Endothelial cell of umbilical vein (primary cell): ENCODE measurements at regions not wholly inside any gene's neighbourhood (a gene's known extent, or its start where the extent isn't known, plus 50 kb on each side); places are given as distances from the start of the nearest gene placed in this dataset.

Source experiments
- BruUV-seq: library from RNA; stranded (reverse); fragments of 400-500 nt; replicated peaks from 2 replicates; lab custom pipeline; 2021; lab: Mats Ljungman, UMichigan
- CTCF ChIA-PET: fragments of 300-600, 350-600 bp; sonication (Branson Sonifier 250); formaldehyde crosslinking; loops from one replicate; lab custom pipeline; 2021; ENCODE audit warnings: antibody characterized with exemption, inconsistent platforms; lab: Charles Lee
- POLR2A ChIA-PET: fragments of 300-600, 350-600 bp; sonication (Branson Sonifier 250); formaldehyde crosslinking; loops from one replicate; lab custom pipeline; 2021; ENCODE audit warnings: antibody characterized with exemption, inconsistent platforms; lab: Charles Lee
- DNase-seq: peaks from one replicate; pipeline ENCODE4 v3.0.0-alpha.2; 2011; ENCODE audit warnings: low read depth, low spot score
- FAIRE-seq: peaks from 2 replicates; lab custom pipeline; 2011; peaks lifted over from hg19 to GRCh38; lab: Jason Lieb, UNC
- H2AFZ ChIP-seq: 2 replicates; pipeline ENCODE4 v1.6.0; 2012; ENCODE audit warnings: low read depth, low read length, control low read depth, inconsistent platforms
- H3K27ac ChIP-seq: 2 replicates; pipeline ENCODE4 v1.5.1; 2011; ENCODE audit warnings: low read depth, mild to moderate bottlenecking, control low read depth, low read length, moderate library complexity; ENCODE audit not compliant: insufficient read depth
- H3K27me3 ChIP-seq, 2 experiments: 2 replicates each; pipeline versions ENCODE4 v1.6.0 to v1.6.1; 2011; ENCODE audit warnings: low read length in 2 of 2, mixed read lengths in 1 of 2; ENCODE audit not compliant: control insufficient read depth in 2 of 2, insufficient read depth in 2 of 2
- H3K36me3 ChIP-seq, 2 experiments: 2 replicates in 1 of 2; 3 replicates in 1 of 2; pipeline ENCODE4 v1.5.1; 2011; ENCODE audit warnings: low read length in 2 of 2, mild to moderate bottlenecking in 1 of 2, moderate library complexity in 1 of 2; ENCODE audit not compliant: control insufficient read depth in 2 of 2, insufficient read depth in 2 of 2; ENCODE audit errors: extremely low read depth in 1 of 2
- H3K4me1 ChIP-seq: 3 replicates; pipeline ENCODE4 v1.5.1; 2011; ENCODE audit warnings: mild to moderate bottlenecking, low read length; ENCODE audit not compliant: control insufficient read depth, insufficient read depth; ENCODE audit errors: extremely low read depth
- H3K4me2 ChIP-seq: 2 replicates; pipeline ENCODE4 v1.6.1; 2011; ENCODE audit warnings: low read length, control low read depth, mixed read lengths; ENCODE audit not compliant: insufficient read depth
- H3K4me3 ChIP-seq, 3 experiments: fragments of 200-600 bp in 1 of 3; sonication (generic), shearing (Covaris generic) in 1 of 3; replicated peaks in 1 of 3; 2 replicates each; pipeline ENCODE4 v1.5.1; 2011 to 2016; ENCODE audit warnings: control low read depth in 3 of 3, low read length in 3 of 3, mild to moderate bottlenecking in 2 of 3, inconsistent platforms in 1 of 3, low read depth in 1 of 3, moderate library complexity in 1 of 3; ENCODE audit not compliant: insufficient read depth in 1 of 3
- H3K79me2 ChIP-seq: 2 replicates; pipeline ENCODE4 v1.6.0; 2012; ENCODE audit warnings: low read length, inconsistent platforms; ENCODE audit not compliant: control insufficient read depth, insufficient read depth
- H3K9ac ChIP-seq: replicated peaks from 2 replicates; pipeline ENCODE3; 2011; ENCODE audit warnings: low read length, control low read depth; ENCODE audit not compliant: insufficient read depth; ENCODE audit errors: extremely low read depth
- H3K9me1 ChIP-seq: replicated peaks from 3 replicates; pipeline ENCODE4 v1.6.0; 2011; ENCODE audit warnings: mild to moderate bottlenecking, low read length; ENCODE audit not compliant: control insufficient read depth, insufficient read depth; ENCODE audit errors: extremely low read depth
- H3K9me3 ChIP-seq: replicated peaks from 2 replicates; pipeline ENCODE4 v1.5.1; 2012; ENCODE audit warnings: low read length, inconsistent platforms; ENCODE audit not compliant: control insufficient read depth, insufficient read depth
- H4K20me1 ChIP-seq: replicated peaks from 2 replicates; pipeline ENCODE3; 2011; ENCODE audit warnings: mild to moderate bottlenecking, low read length; ENCODE audit not compliant: control insufficient read depth, insufficient read depth; ENCODE audit errors: extremely low read depth
- EZH2 ChIP-seq: IDR thresholded peaks from 2 replicates; pipeline ENCODE4 v1.6.1; 2012; ENCODE audit warnings: borderline replicate concordance, low read depth, mild to moderate bottlenecking, moderate library complexity, low read length, inconsistent platforms; ENCODE audit not compliant: severe bottlenecking
- FOS ChIP-seq: IDR thresholded peaks from 2 replicates; pipeline ENCODE4 v1.6.1; 2011; ENCODE audit warnings: mild to moderate bottlenecking, low read length, moderate library complexity, borderline replicate concordance; ENCODE audit not compliant: insufficient read depth
- GATA2 ChIP-seq: IDR thresholded peaks from 2 replicates; pipeline ENCODE4 v1.7.0; 2011; ENCODE audit warnings: low read depth, mild to moderate bottlenecking, moderate library complexity, mixed read lengths, low read length; ENCODE audit not compliant: insufficient read length, insufficient read depth
- JUN ChIP-seq: IDR thresholded peaks from 2 replicates; pipeline ENCODE4 v1.6.1; 2011; ENCODE audit warnings: borderline replicate concordance, low read depth; ENCODE audit not compliant: insufficient read length, insufficient read depth
- MAX ChIP-seq: IDR thresholded peaks from 2 replicates; pipeline ENCODE4 v1.6.1; 2011; ENCODE audit not compliant: insufficient read depth, insufficient read length
- MYC ChIP-seq: IDR thresholded peaks from one replicate; pipeline ENCODE4 v1.6.1; 2011; ENCODE audit warnings: mild to moderate bottlenecking, low read depth, low read length
- POLR2A ChIP-seq: IDR thresholded peaks from 2 replicates; pipeline ENCODE4 v1.6.1; 2012; ENCODE audit warnings: low read depth, mild to moderate bottlenecking, control low read depth, low read length
- POLR2AphosphoS5 ChIP-seq: IDR thresholded peaks from 2 replicates; pipeline ENCODE4 v1.6.1; 2012; ENCODE audit warnings: low read depth, mild to moderate bottlenecking, control low read depth, low read length, moderate library complexity; ENCODE audit not compliant: insufficient read depth
- dilution Hi-C: fragments of 300-500 bp; cut with MboI; formaldehyde crosslinking; loops from one replicate; pipeline ENCODE4 v1.15.0; 2019; ENCODE audit warnings: low sequenced_read_pairs; ENCODE audit not compliant: extremely low pct_ligation_motif_present
- intact Hi-C: fragments of 100-400 bp; cut with micrococcal nuclease; formaldehyde crosslinking; loops from one replicate; pipeline ENCODE4 v1.10.0; 2022
- TF ChIP-seq, protein P1 (sequence below), 2 donors: IDR thresholded peaks; 1 replicate in 1 of 2; 2 replicates in 1 of 2; pipeline ENCODE4 v1.5.1; 2011; ENCODE audit warnings: low read length in 2 of 2, mild to moderate bottlenecking in 2 of 2, moderate library complexity in 2 of 2, control low read depth in 1 of 2, inconsistent platforms in 1 of 2, low read depth in 1 of 2; ENCODE audit not compliant: insufficient read depth in 1 of 2; ENCODE audit errors: extremely low read depth in 1 of 2

DNA sequence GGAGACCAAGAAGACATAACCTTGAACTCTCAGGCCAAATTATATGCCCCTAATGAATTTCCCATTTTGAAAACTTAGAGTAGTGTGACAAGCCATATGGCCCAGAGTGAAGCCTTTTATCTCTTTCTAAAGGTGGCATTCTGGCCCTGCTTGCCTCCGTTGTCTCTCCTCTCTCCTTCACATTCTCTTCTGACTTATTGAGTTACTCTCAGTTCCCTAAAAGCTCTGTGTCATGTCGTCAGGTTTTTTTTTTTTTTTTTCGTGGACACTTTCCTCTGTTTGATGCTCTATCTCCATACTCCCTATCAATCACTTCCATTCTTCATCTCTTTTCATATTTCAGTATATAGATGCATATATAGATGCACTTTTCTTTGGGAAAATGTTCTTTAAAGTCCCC is 128.1 kb upstream of the RPRM start:
- H3K27me3 ChIP-seq, result no peaks in the 10 kb centered on the region
- no peaks in the 10 kb centered on the region for H4K20me1 ChIP-seq
- no peak overlapping the region for H2AFZ ChIP-seq
- no peak overlapping the region for H3K4me3 ChIP-seq
- peaks cover 2% of the 10 kb centered on the region for H3K9me3 ChIP-seq
- BruUV-seq, result no TSS peak
- no peak overlapping the region for H3K27ac ChIP-seq
- dilution Hi-C loops (no loop called here), intact Hi-C loops (no loop called here)
- no peak overlapping the region for H3K4me2 ChIP-seq
- no peak overlapping the region for H3K9ac ChIP-seq
- FAIRE-seq (no peak), DNase-seq (no peak)
- H3K79me2 ChIP-seq, result no peaks in the 10 kb centered on the region
- H3K4me1 ChIP-seq, result no peaks in the 10 kb centered on the region
- no peaks in the 10 kb centered on the region for H3K36me3 ChIP-seq
- POLR2A ChIA-PET, result no interaction called here
- TF ChIP-seq EZH2, result no peak
- no peak for TF ChIP-seq POLR2A
- TF ChIP-seq, protein P1, sequence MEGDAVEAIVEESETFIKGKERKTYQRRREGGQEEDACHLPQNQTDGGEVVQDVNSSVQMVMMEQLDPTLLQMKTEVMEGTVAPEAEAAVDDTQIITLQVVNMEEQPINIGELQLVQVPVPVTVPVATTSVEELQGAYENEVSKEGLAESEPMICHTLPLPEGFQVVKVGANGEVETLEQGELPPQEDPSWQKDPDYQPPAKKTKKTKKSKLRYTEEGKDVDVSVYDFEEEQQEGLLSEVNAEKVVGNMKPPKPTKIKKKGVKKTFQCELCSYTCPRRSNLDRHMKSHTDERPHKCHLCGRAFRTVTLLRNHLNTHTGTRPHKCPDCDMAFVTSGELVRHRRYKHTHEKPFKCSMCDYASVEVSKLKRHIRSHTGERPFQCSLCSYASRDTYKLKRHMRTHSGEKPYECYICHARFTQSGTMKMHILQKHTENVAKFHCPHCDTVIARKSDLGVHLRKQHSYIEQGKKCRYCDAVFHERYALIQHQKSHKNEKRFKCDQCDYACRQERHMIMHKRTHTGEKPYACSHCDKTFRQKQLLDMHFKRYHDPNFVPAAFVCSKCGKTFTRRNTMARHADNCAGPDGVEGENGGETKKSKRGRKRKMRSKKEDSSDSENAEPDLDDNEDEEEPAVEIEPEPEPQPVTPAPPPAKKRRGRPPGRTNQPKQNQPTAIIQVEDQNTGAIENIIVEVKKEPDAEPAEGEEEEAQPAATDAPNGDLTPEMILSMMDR (IDR thresholded peaks at IDR 0.05; ENCODE audit: extremely low read depth in 1 of 2, insufficient read depth in 1 of 2, low read depth in 1 of 2, low read length in 2 of 2), result no peak
- no peak for TF ChIP-seq MAX
- CTCF ChIA-PET, result no interaction called here
- H3K9me1 ChIP-seq, result no peaks in the 10 kb centered on the region

- ChIA-PET CTCF (no interaction called here), POLR2A (no interaction called here)
- intact Hi-C loops (no loop called here), dilution Hi-C loops (no loop called here)
- TF ChIP-seq, protein P1 (IDR thresholded peaks at IDR 0.05; ENCODE audit: extremely low read depth in 1 of 2, insufficient read depth in 1 of 2, low read depth in 1 of 2, low read length in 2 of 2), result no peak
- TF ChIP-seq POLR2AphosphoS5, result no peak
- TF ChIP-seq MYC, result no peak
- no peak for TF ChIP-seq GATA2
- TF ChIP-seq MAX, result no peak
- TF ChIP-seq FOS, result no peak
- no peak for TF ChIP-seq EZH2
- no peak for TF ChIP-seq JUN
- no peak for TF ChIP-seq POLR2A
- H3K9me1 ChIP-seq, result no peaks in the 10 kb centered on the region
- no peak overlapping the region for H3K27ac ChIP-seq
- H3K9ac ChIP-seq, result no peak overlapping the region
- no peak overlapping the region for H3K4me3 ChIP-seq
- H4K20me1 ChIP-seq, result no peaks in the 10 kb centered on the region
- no peaks in the 10 kb centered on the region for H3K36me3 ChIP-seq
- H3K79me2 ChIP-seq, result no peaks in the 10 kb centered on the region
- peaks cover 2% of the 10 kb centered on the region for H3K9me3 ChIP-seq
- H3K4me1 ChIP-seq, result no peaks in the 10 kb centered on the region
- no TSS peak for BruUV-seq
- FAIRE-seq, result no peak
- no peak for DNase-seq
- H2AFZ ChIP-seq, result no peak overlapping the region
- no peak overlapping the region for H3K4me2 ChIP-seq
- H3K27me3 ChIP-seq, result no peaks in the 10 kb centered on the region
These were observed 143.7 kb upstream of the RPRM start for GRCh38 chr2:153622285-153622684.
